HG03571 (cell line): ENCODE measurements at regions not wholly inside any gene's neighbourhood (a gene's known extent, or its start where the extent isn't known, plus 50 kb on each side); places are given as distances from the start of the nearest gene placed in this dataset.
"Not testable (repeated sequence)": the region's sequence is repeated elsewhere in the genome, so short reads cannot be mapped to it uniquely, and the experiment has no call there.

ENCODE experiments used
- ATAC-seq: cut with Tn5 transposase; IDR thresholded peaks from one replicate; pipeline ENCODE4 v1.9.1; 2021; ENCODE audit not compliant: unreplicated experiment

- ATAC-seq, result no peak
These were observed 1300.0 kb downstream of the PLA2G4A start for GRCh38 chr1:188128761-188129160.

- ATAC-seq, result no peak
These were observed 1301.4 kb downstream of the PLA2G4A start for GRCh38 chr1:188129856-188130838.

- ATAC-seq, result no peak
These were observed 1308.5 kb downstream of the PLA2G4A start for GRCh38 chr1:188137221-188137620.

- ATAC-seq, result no peak
These were observed 1312.2 kb downstream of the PLA2G4A start for GRCh38 chr1:188140958-188141357.

- ATAC-seq, result no peak
These were observed 1325.4 kb downstream of the PLA2G4A start for GRCh38 chr1:188154196-188154595.

- no peak for ATAC-seq
These were observed 1326.0 kb downstream of the PLA2G4A start for GRCh38 chr1:188154761-188155160.

GRCh38 chr1:188155261-188155660 lies 1326.5 kb downstream of the PLA2G4A start:
- no peak for ATAC-seq

GRCh38 chr1:188164459-188164858 lies 1335.7 kb downstream of the PLA2G4A start:
- ATAC-seq, result no peak

- no peak for ATAC-seq
These were observed 1337.9 kb downstream of the PLA2G4A start for GRCh38 chr1:188166654-188167053.

- ATAC-seq, result no peak
These were observed 1341.2 kb downstream of the PLA2G4A start for GRCh38 chr1:188169971-188170370.

- ATAC-seq, result no peak
These were observed 1341.7 kb downstream of the PLA2G4A start for GRCh38 chr1:188170411-188170810.

GRCh38 chr1:188170935-188171334 lies 1342.2 kb downstream of the PLA2G4A start:
- ATAC-seq, result no peak

- not testable (repeated sequence) for ATAC-seq
These were observed 1353.3 kb downstream of the PLA2G4A start for GRCh38 chr1:188182063-188182462.

GRCh38 chr1:188188317-188188716 lies 1359.6 kb downstream of the PLA2G4A start:
- no peak for ATAC-seq

- no peak for ATAC-seq
These were observed 1366.2 kb downstream of the PLA2G4A start for GRCh38 chr1:188194916-188195315.

- no peak for ATAC-seq
These were observed 1389.5 kb downstream of the PLA2G4A start for GRCh38 chr1:188218289-188218688.

GRCh38 chr1:188220051-188220450 lies 1391.3 kb downstream of the PLA2G4A start:
- no peak for ATAC-seq

- ATAC-seq, result no peak
These were observed 1395.5 kb downstream of the PLA2G4A start for GRCh38 chr1:188224263-188224662.

GRCh38 chr1:188225975-188226374 lies 1397.2 kb downstream of the PLA2G4A start:
- no peak for ATAC-seq

GRCh38 chr1:188228623-188229022 lies 1399.9 kb downstream of the PLA2G4A start:
- ATAC-seq, result no peak

- no peak for ATAC-seq
These were observed 1409.0 kb downstream of the PLA2G4A start for GRCh38 chr1:188237573-188238348.
